Thyroid gland (tissue), 4 donors: ENCODE measurements at regions not wholly inside any gene's neighbourhood (a gene's known extent, or its start where the extent isn't known, plus 50 kb on each side); places are given as distances from the start of the nearest gene placed in this dataset.

Experiments used
- CTCF ChIP-seq, 6 experiments: fragments of 200-600 bp in 3 of 6; fragments of 450-650 bp in 3 of 6; sonication (generic) in 3 of 6; IDR thresholded peaks; one replicate each; pipeline ENCODE4 v1.5.1; 2016 to 2019; ENCODE audit warnings: antibody characterized with exemption in 6 of 6, mild to moderate bottlenecking in 2 of 6, inconsistent platforms in 1 of 6, moderate library complexity in 1 of 6
- POLR2A ChIP-seq, 2 donors: fragments of 450-650 bp; IDR thresholded peaks; one replicate each; pipeline ENCODE4 v1.6.1; 2017; ENCODE audit warnings: antibody characterized with exemption in 2 of 2, mild to moderate bottlenecking in 2 of 2, moderate library complexity in 1 of 2

GRCh38 chr10:2399482-2399881 lies 662.2 kb upstream of the ADARB2 start:
- TF ChIP-seq CTCF (IDR thresholded peaks at IDR 0.05) (no peak), POLR2A (IDR thresholded peaks at IDR 0.05) (no peak)
